ENCODE measurements at regions not wholly inside any gene's neighbourhood (a gene's known extent, or its start where the extent isn't known, plus 50 kb on each side); places are given as distances from the start of the nearest gene placed in this dataset.

GRCh38 chr16:63361032-63361624 is 1324.9 kb upstream of the CDH8 start:
- no peak for TF ChIP-seq SIN3A (IDR thresholded peaks at IDR 0.05; ENCODE audit: borderline replicate concordance, insufficient read depth, low read length)
- TF ChIP-seq POLR2AphosphoS5 (IDR thresholded peaks at IDR 0.05; ENCODE audit: low read depth, low read length) = no peak

Data from PFSK-1 (cell line).